IMR-90 (cell line): ENCODE measurements at regions not wholly inside any gene's neighbourhood (a gene's known extent, or its start where the extent isn't known, plus 50 kb on each side); places are given as distances from the start of the nearest gene placed in this dataset.

ENCODE experiments used
- ATAC-seq: fragments of 200-7000 bp; cut with Tn5 transposase; 2 replicates; pipeline ENCODE4 v1.9.1; 2020; ENCODE audit warnings: low read depth, mild to moderate bottlenecking, moderate library complexity
- BruUV-seq: library from RNA; stranded (reverse); fragments of 400-500 nt; replicated peaks from 2 replicates; lab custom pipeline; 2021; lab: Mats Ljungman, UMichigan
- CTCF ChIA-PET: fragments of 300-600 bp; formaldehyde crosslinking; extraction: SDS; loops from one replicate; lab custom pipeline; 2021; ENCODE audit warnings: antibody characterized with exemption; lab: Yijun Ruan, JAX
- POLR2A ChIA-PET: fragments of 300-600 bp; sonication (Branson Sonifier 250); formaldehyde crosslinking; loops from one replicate; lab custom pipeline; 2022; ENCODE audit warnings: antibody characterized with exemption; ENCODE audit not compliant: unreplicated experiment; lab: Charles Lee
- DNase-seq: peaks from one replicate; pipeline ENCODE4 v3.0.0; 2013
- H2AFZ ChIP-seq: replicated peaks from 2 replicates; pipeline ENCODE3; 2013; ENCODE audit warnings: low read length, mild to moderate bottlenecking; ENCODE audit not compliant: poor library complexity
- H2AK5ac ChIP-seq: 2 replicates; pipeline ENCODE4 v1.6.1; 2013; ENCODE audit warnings: low read depth, low read length, inconsistent platforms
- H2AK9ac ChIP-seq: replicated peaks from 2 replicates; pipeline ENCODE3; 2013; ENCODE audit warnings: mild to moderate bottlenecking, low read depth, low read length, moderate library complexity; ENCODE audit not compliant: poor library complexity
- H2BK120ac ChIP-seq: 2 replicates; pipeline ENCODE4 v1.6.1; 2013; ENCODE audit warnings: low read depth, low read length, inconsistent platforms
- H2BK15ac ChIP-seq: 3 replicates; pipeline ENCODE4 v1.6.1; 2013; ENCODE audit warnings: low read depth, low read length, inconsistent platforms
- H2BK20ac ChIP-seq: 2 replicates; pipeline ENCODE4 v1.6.1; 2013; ENCODE audit warnings: low read depth, mild to moderate bottlenecking, inconsistent platforms, low read length, moderate library complexity
- H2BK5ac ChIP-seq: 2 replicates; pipeline ENCODE4 v1.6.1; 2013; ENCODE audit warnings: mild to moderate bottlenecking, low read depth, low read length, inconsistent platforms; ENCODE audit not compliant: poor library complexity, severe bottlenecking
- H3K14ac ChIP-seq: replicated peaks from 2 replicates; pipeline ENCODE4 v1.6.1; 2013; ENCODE audit warnings: low read depth, low read length, inconsistent platforms
- H3K18ac ChIP-seq: 2 replicates; pipeline ENCODE4 v1.6.1; 2013; ENCODE audit warnings: low read depth, low read length, control low read depth
- H3K23ac ChIP-seq: 2 replicates; pipeline ENCODE4 v1.6.1; 2013; ENCODE audit warnings: low read depth, low read length, inconsistent platforms
- H3K27ac ChIP-seq: 2 replicates; pipeline ENCODE4 v1.5.1; 2013; ENCODE audit warnings: mild to moderate bottlenecking, control low read depth, low read length; ENCODE audit not compliant: insufficient read depth
- H3K27me3 ChIP-seq: 2 replicates; pipeline ENCODE4 v1.6.1; 2013; ENCODE audit warnings: low read length; ENCODE audit not compliant: control insufficient read depth, insufficient read depth
- H3K36me3 ChIP-seq: 2 replicates; pipeline ENCODE4 v1.6.1; 2013; ENCODE audit warnings: low read length, mixed read lengths; ENCODE audit not compliant: control insufficient read depth, insufficient read depth
- H3K4ac ChIP-seq: 2 replicates; pipeline ENCODE4 v1.6.1; 2013; ENCODE audit warnings: low read depth, low read length, inconsistent platforms
- H3K4me1 ChIP-seq: 2 replicates; pipeline ENCODE4 v1.6.1; 2013; ENCODE audit warnings: low read length, mixed read lengths; ENCODE audit not compliant: control insufficient read depth, insufficient read depth
- H3K4me2 ChIP-seq: 2 replicates; pipeline ENCODE4 v1.6.1; 2013; ENCODE audit warnings: low read depth, mild to moderate bottlenecking, control low read depth, low read length, moderate library complexity
- H3K4me3 ChIP-seq: 2 replicates; pipeline ENCODE4 v1.5.1; 2013; ENCODE audit warnings: low read depth, mild to moderate bottlenecking, control low read depth, low read length, moderate library complexity; ENCODE audit not compliant: insufficient read depth
- H3K56ac ChIP-seq: 2 replicates; pipeline ENCODE4 v1.6.1; 2013; ENCODE audit warnings: low read length, inconsistent platforms; ENCODE audit not compliant: insufficient read depth; ENCODE audit errors: extremely low read depth
- H3K79me1 ChIP-seq, 2 experiments: 2 replicates each; pipeline ENCODE4 v1.6.1; 2013; ENCODE audit warnings: low read length in 2 of 2, inconsistent platforms in 1 of 2, low read depth in 1 of 2
- H3K9ac ChIP-seq: 2 replicates; pipeline ENCODE4 v1.6.1; 2013; ENCODE audit warnings: low read depth, low read length, control low read depth
- H3K9me1 ChIP-seq: 2 replicates; pipeline ENCODE4 v1.6.1; 2013; ENCODE audit warnings: low read length, inconsistent platforms; ENCODE audit not compliant: insufficient read depth
- H3K9me3 ChIP-seq: 2 replicates; pipeline ENCODE4 v1.6.1; 2013; ENCODE audit warnings: low read length; ENCODE audit not compliant: control insufficient read depth, insufficient read depth
- H4K20me1 ChIP-seq: 2 replicates; pipeline ENCODE4 v1.6.1; 2013; ENCODE audit warnings: low read length, inconsistent platforms; ENCODE audit not compliant: insufficient read depth
- H4K5ac ChIP-seq: 2 replicates; pipeline ENCODE4 v1.6.1; 2013; ENCODE audit warnings: mild to moderate bottlenecking, low read depth, low read length, control low read depth
- H4K8ac ChIP-seq, 2 experiments: 2 replicates each; pipeline ENCODE4 v1.6.1; 2013; ENCODE audit warnings: low read depth in 2 of 2, low read length in 2 of 2, control low read depth in 1 of 2, inconsistent platforms in 1 of 2
- H4K91ac ChIP-seq: 2 replicates; pipeline ENCODE4 v1.6.1; 2013; ENCODE audit warnings: low read depth, low read length, inconsistent platforms; ENCODE audit not compliant: insufficient read depth
- NFE2L2 ChIP-seq: fragments of 150-350 bp; IDR thresholded peaks from 2 replicates; pipeline ENCODE4 v1.6.1; 2016; ENCODE audit warnings: low read depth, mild to moderate bottlenecking, low read length
- POLR2A ChIP-seq: IDR thresholded peaks from 2 replicates; pipeline ENCODE4 v1.6.1; 2012; ENCODE audit warnings: mild to moderate bottlenecking, low read depth, low read length
- dilution Hi-C: fragments of 300-500 bp; cut with HindIII; formaldehyde crosslinking; loops from one replicate; pipeline ENCODE4 v1.14.3; 2018; ENCODE audit warnings: low sequenced_read_pairs; ENCODE audit not compliant: unreplicated experiment
- in situ Hi-C: fragments of 300-500 bp; cut with MboI; formaldehyde crosslinking; loops from 3 replicates; pipeline ENCODE4 v1.14.3; 2019; ENCODE audit warnings: low sequenced_read_pairs, inconsistent platforms, mixed read lengths
- intact Hi-C: fragments of 100-400 bp; cut with micrococcal nuclease; formaldehyde crosslinking; loops from 2 replicates; pipeline ENCODE4 v1.10.0; 2022
- TF ChIP-seq, protein P1 (sequence below): conservative IDR thresholded peaks from 2 replicates; pipeline ENCODE4 v1.5.1; 2012; ENCODE audit warnings: mild to moderate bottlenecking, low read depth, low read length, improper control_type of control experiment

GRCh38 chrX:149392921-149393320, 112.2 kb downstream of the IDS start:
- no peak overlapping the region for H3K4me2 ChIP-seq
- in situ Hi-C loops (no loop called here), dilution Hi-C loops (no loop called here), intact Hi-C loops (no loop called here)
- BruUV-seq, result no TSS peak
- H3K27ac ChIP-seq, result no peak overlapping the region
- H4K5ac ChIP-seq, result no peak overlapping the region
- H3K79me1 ChIP-seq, result no peaks in the 10 kb centered on the region
- no peak overlapping the region for H3K18ac ChIP-seq
- no peak overlapping the region for H2AK9ac ChIP-seq
- no peaks in the 10 kb centered on the region for H3K9me1 ChIP-seq
- TF ChIP-seq, protein P1, sequence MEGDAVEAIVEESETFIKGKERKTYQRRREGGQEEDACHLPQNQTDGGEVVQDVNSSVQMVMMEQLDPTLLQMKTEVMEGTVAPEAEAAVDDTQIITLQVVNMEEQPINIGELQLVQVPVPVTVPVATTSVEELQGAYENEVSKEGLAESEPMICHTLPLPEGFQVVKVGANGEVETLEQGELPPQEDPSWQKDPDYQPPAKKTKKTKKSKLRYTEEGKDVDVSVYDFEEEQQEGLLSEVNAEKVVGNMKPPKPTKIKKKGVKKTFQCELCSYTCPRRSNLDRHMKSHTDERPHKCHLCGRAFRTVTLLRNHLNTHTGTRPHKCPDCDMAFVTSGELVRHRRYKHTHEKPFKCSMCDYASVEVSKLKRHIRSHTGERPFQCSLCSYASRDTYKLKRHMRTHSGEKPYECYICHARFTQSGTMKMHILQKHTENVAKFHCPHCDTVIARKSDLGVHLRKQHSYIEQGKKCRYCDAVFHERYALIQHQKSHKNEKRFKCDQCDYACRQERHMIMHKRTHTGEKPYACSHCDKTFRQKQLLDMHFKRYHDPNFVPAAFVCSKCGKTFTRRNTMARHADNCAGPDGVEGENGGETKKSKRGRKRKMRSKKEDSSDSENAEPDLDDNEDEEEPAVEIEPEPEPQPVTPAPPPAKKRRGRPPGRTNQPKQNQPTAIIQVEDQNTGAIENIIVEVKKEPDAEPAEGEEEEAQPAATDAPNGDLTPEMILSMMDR, result no peak
- TF ChIP-seq POLR2A (no peak), NFE2L2 (no peak)
- H4K8ac ChIP-seq, result no peak overlapping the region
- no peak overlapping the region for H2AFZ ChIP-seq
- H2BK120ac ChIP-seq, result no peak overlapping the region
- H3K14ac ChIP-seq, result no peak overlapping the region
- POLR2A ChIA-PET, result no interaction called here
- no peak overlapping the region for H2AK5ac ChIP-seq
- H2BK20ac ChIP-seq, result no peak overlapping the region
- no peaks in the 10 kb centered on the region for H3K27me3 ChIP-seq
- H3K4ac ChIP-seq, result no peak overlapping the region
- no peak for DNase-seq
- H2BK5ac ChIP-seq, result no peak overlapping the region
- H2BK15ac ChIP-seq, result no peak overlapping the region
- H3K4me3 ChIP-seq, result no peak overlapping the region
- no peaks in the 10 kb centered on the region for H3K4me1 ChIP-seq
- CTCF ChIA-PET, result no interaction called here
- no peaks in the 10 kb centered on the region for H3K36me3 ChIP-seq
- no peak overlapping the region for H3K23ac ChIP-seq
- no peaks in the 10 kb centered on the region for H3K9me3 ChIP-seq
- H3K56ac ChIP-seq, result no peak overlapping the region
- no peaks in the 10 kb centered on the region for H4K20me1 ChIP-seq
- ATAC-seq, result no peak
- no peak overlapping the region for H4K91ac ChIP-seq
- no peak overlapping the region for H3K9ac ChIP-seq
